Left colon (tissue), 2 donors: ENCODE measurements at regions not wholly inside any gene's neighbourhood (a gene's known extent, or its start where the extent isn't known, plus 50 kb on each side); places are given as distances from the start of the nearest gene placed in this dataset.
"Not testable (repeated sequence)": the region's sequence is repeated elsewhere in the genome, so short reads cannot be mapped to it uniquely, and the experiment has no call there.

Experiments used
- ATAC-seq: fragments of 200-7000 bp; cut with Tn5 transposase; one replicate; pipeline ENCODE4 v1.9.1; 2020; ENCODE audit warnings: mild to moderate bottlenecking, moderate library complexity
- DNase-seq, 2 donors: peaks; one replicate each; pipeline ENCODE4 v3.0.0-alpha.2; 2020
- intact Hi-C, 2 donors: fragments of 100-400 bp; cut with DNase I in 1 of 2; cut with micrococcal nuclease in 1 of 2; formaldehyde crosslinking; loops; one replicate each; pipeline versions ENCODE4 v1.11.2 to v1.14.0; 2022; cut with DNase I, micrococcal nuclease
- donor health status: DM: no; HTN: no; CAD: no.
- donor health status: DM: yes; HTN: yes; CAD: no.

DNA sequence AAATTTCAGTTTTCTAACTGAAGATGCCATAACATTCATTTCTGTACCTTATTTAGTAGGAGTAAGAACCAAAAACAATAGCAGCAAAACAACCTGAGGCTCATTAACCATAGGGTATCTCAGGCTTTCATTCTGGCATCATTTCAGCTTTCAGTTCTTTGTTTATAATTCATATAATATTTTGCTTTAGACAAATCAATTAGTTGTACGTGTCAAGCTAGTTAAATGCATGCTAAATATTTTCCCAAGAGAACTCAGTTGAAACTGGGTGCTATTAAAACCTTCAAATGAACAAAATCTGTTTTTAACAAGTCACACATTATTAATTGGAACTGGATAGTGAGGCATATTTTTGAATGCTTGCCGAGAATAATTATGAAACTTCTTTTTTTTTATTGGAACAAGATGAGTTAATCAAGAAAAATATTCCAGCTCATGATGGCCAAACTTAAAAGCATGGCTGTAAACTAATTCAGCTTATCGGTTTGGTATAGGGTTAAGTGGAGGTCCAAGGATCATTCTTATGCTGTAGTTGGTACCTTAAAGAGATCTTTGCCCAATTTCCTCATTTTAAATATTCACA is 442.7 kb downstream of the BTG1 start:
- no peak for ATAC-seq
- intact Hi-C loops: no loop called here

DNA sequence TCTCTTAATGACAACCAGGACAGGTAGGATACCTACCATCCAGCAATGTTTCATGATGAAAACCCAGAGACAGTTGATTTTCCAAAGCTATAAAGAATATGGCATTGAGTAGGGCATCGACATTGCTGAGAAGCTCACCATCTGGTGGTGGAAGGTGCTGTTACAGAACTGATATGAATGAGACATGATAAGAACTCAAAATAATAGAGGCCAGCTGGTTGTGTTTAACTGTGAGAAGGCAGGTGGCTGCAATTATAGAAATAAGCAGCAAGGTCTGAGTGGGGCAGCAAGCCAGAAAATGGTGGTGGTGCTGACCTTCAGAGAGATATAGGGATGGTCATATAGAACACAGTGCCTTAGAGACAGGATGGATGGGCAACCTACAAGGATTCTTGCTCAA is 449.7 kb downstream of the BTG1 start:
- no peak for ATAC-seq
- intact Hi-C loops: no loop called here
- no peak for DNase-seq

More for the DNA sequence above, 442.7 kb downstream of the BTG1 start:
- DNase-seq: no peak

DNA sequence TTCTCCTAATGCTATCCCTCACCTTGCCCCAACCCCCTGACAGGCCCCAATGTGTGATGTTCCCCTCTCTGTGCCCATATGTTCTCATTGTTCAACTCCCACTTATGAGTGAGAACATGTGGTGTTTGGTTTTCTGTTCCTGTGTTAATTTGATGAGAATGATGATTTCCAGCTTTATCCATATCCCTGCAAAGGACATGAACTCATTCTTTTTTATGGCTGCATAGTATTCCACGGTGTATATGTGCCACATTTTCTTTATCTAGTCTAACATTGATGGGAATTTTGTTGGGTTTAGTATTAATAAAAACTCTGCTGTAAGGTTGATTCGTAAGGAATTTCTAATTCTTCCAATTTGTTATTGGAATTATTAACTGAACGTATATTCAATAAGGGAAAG is 450.2 kb downstream of the BTG1 start:
- intact Hi-C loops, ATAC-seq, DNase-seq: not testable (repeated sequence)

DNA sequence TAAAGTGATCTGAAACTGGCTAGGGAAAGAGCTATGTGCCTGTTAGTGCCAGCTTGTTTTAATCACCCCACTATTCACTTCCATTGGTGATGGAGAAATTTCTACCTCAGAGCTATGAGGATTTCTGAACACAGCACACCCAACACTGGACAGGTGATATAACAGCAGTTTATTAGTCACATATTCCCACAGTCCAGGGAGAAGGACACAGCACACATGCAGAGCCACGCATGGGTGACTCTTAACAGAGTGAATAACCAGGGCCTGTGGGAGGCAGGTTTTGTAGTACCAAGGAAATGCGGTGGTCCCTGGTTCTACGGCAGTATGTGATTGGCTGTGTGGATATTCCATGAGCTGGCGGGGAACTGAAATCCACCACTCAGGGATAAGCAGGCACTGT is 455.1 kb downstream of the BTG1 start:
- intact Hi-C loops: no loop called here
- ATAC-seq (no peak), DNase-seq (no peak)

DNA sequence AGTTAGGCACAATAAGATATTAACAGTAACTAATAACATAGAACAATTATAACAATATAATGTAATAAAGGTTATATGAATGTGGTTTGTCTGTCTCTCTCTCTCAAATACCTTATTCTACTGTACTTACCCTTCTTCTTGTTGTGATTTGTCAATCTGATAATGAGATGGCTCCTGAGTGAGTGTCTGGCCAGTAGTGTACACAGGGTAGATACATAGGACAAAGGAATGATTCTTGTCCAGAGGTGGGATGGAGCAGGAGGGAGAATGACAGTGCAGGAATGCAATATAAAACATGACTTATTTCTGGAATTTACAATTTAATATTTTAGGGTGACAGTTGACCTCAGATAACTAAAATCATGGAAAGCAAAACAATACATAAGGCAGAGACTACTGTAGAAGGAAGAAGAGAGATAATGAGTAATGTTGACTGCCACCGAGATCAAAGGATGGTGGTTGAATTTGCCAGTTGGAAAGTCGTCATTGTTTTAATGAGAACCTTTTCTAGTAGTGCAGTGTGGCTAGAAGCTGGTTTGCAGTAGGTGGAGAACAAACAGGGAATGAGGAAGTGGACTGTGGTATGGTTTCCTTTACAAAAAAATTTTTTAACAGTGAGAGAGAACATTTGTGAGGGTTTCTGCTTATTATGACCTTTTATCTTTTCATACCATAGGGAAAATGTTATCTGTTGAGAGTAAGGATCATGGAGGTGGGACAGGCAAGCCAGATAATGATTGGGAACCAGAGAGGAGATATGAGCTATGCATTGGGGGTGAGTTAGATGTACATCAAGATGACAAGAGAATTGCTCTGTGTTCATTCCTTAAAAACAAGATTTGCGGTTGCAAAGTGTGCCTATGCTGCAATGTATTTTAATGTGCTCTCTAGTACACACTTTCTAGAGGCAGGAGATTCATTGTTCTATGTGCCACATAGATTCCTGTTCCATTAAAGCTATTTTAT is 458.3 kb downstream of the BTG1 start:
- no peak for DNase-seq
- intact Hi-C loops: no loop called here

DNA sequence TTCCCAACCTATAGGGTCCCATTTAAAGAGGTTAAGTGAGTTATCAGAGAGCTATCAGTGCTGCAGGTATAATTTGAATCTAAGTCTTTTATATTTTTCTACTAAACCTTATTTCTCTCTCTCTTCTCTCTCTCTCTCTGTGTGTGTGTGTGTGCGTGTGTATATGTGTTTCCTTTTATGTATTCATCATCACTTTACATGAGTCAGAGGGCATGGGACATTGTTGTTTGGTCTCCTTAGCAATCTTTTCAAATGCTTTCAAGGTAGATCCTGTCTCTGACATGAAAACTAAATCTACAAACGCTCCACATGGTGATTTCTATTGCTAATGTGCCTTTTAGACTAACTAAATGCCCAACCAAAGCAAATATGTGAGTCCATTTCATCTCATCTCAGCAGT is 459.7 kb downstream of the BTG1 start:
- ATAC-seq (no peak), DNase-seq (no peak)
- intact Hi-C loops: no loop called here

More for the DNA sequence above, 458.3 kb downstream of the BTG1 start:
- ATAC-seq: no peak

DNA sequence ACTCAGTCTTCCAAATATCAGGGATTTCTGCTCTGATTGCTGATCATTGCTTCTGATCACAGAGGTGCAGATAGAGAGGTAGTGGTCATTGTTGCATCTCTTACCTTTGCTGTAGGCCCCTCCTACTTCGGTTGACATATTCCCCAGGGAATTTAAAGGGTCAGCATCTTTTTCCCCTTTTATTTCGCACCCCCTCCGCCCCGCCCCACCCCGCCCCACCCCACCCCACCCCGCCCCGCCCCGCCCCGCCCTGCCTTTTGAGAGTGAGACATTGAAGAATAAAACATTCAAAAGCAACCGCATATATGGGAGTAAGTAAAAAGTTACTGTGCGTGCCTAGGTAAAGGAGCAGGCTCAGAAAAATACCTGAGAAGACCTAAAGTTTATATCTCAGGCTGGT is 463.9 kb downstream of the BTG1 start:
- no peak for DNase-seq
- intact Hi-C loops: no loop called here
- ATAC-seq: no peak

DNA sequence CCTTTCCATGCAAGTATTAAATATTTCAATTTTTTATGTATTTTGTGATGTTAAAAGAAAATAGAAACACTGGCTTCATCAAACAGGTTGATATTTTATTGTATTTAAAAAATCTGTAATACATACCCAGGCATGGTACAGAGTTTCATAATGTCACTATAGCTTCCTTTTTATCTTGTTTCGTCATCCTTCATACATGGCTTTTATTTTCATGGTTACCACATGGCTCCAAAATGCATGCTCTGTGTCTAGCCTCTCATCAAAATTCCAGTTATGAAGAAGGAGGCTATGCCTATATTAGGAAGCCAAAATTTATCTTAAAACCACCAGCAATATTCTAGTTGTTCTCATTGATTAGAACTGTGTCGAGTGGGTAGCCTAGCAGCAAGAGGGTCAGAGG is 464.8 kb downstream of the BTG1 start:
- DNase-seq (no peak), ATAC-seq (no peak)
- intact Hi-C loops: no loop called here

DNA sequence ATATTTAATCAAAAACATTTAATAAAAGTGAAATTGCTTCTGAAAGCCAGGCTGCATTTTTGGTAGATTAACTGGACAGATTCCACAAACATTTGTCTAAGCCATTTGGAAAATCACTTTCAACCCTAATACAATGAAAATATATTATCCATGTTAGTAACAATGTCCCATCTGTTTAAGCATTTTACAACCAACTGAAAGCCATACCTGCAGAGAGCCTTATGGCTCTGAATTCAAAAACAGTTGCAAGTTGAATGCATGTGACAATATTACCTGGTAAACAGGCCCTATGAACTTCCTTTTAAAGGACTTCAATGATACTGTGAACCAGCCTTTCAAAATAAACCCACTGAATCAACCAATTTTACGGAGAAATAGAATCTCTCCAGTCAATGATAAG is 468.1 kb downstream of the BTG1 start:
- intact Hi-C loops: no loop called here
- DNase-seq: no peak

DNA sequence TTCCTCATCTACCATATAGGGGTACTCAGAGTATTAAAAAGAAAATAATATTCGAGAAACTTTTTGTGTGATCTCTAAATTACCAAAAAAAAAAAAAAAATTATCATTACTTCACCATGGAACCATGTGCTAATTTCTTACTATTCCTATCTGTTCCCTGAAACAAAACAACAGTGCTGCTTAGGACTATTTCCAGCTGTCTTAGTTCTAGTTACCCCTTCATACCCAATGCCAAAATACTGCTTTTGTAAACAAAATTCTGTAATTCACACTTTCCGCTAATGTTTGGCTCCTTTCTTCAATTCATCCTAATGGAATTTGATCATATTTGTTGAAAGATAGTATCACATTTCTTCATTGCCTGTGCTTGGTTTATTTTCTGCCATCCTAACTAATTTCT is 470.2 kb downstream of the BTG1 start:
- DNase-seq: no peak
- no peak for ATAC-seq
- intact Hi-C loops: no loop called here

More for the DNA sequence above, 468.1 kb downstream of the BTG1 start:
- ATAC-seq: no peak

DNA sequence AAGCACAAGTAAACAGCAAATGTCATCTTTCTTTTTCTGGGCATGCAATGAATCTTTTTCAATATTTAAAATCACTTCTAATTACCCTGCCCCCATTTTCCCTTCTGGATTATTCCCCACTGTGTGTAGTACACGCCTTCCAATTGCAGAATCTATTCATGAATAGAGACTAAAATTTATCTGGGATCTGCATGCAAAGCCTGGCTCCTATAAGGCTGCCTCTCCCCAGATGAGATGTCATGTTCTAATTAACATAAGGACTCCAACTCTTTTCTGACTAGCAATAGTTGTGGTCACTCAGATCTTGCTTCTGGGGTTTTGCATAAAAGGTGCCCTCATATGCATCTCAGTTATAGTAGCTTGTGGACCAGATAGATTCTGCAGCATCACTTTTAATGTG is 473.5 kb downstream of the BTG1 start:
- intact Hi-C loops: no loop called here
- ATAC-seq (no peak), DNase-seq (no peak)

DNA sequence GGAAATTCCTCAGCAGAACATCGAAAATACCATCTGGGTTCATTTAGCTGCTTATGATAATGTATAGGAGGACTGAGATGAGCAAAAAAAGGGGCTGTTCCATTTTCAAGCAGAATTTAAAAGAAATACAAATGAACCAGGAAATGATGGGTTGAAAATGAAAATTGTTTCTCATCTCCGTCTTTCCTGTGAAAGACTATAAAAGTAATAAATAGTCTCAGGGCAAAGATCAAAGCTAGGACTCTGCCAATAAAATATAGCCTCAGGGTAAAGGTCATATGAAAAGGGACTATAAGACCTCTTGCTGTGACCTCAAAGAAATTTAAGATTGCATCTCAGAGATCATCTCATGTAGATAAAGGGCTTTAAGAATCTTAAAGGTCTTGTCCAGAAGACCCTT is 478.0 kb downstream of the BTG1 start:
- ATAC-seq (peak; percentile 97), DNase-seq (no peak)
- intact Hi-C loops: no loop called here

DNA sequence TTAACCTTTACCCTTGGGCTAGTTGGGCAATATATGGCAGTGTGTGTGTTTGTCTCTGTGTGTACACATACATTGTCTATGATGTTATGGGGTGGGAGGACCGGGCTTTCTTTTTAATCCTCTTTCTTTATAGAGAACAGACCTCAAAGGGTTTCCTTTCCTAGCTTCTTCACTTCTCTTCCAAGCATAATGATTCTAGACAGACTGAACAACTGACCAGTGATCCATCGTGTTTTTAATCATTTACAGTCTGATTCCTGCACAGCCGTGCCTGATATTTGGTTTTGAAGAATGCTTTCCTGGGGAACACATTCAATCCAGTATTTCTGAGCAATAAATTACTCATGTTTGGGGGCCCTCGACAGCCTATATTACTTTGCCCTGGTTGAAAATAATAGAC is 481.1 kb upstream of the DCN start:
- DNase-seq: no peak
- intact Hi-C loops: no loop called here
- ATAC-seq: peak; percentile 23

DNA sequence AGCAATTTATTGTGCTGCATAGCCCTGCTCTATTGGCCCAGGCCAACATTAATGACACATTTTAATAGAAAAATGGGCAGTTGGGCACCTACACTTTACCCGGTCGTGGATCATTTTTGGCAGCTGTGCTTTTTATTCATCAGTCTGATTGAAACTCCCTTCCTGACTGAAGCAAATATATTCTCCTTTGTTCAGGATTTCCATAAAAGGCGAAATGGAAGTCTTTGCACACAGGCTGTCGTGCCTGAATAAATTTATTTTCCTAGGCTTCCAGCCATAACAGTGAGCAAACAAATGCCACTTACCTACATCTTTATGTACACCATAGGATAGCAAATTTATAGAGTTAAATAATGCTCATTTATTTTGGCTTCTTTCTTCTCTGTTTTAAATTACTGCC is 480.7 kb upstream of the DCN start:
- ATAC-seq (peak; percentile 35), DNase-seq (no peak)
- intact Hi-C loops: no loop called here

DNA sequence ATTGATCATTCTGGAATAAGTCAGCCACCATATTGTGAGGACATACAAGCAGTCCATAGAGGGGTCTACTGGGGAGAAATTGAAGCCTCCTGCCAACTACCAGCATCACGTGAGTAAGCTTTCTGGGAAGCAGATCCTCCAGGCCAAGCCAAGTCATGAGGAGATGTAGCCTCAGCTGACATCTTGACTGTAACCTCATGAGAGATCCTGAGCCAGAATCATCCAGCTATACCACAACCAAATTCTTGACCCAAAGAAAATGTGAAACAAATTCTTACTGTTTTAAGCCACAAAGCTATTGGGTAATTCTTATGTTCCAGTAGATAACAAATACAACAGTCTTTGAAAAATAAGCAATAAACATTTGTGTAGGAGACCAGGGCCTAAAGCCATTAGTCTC is 479.4 kb upstream of the DCN start:
- ATAC-seq (no peak), DNase-seq (no peak)
- intact Hi-C loops: no loop called here

DNA sequence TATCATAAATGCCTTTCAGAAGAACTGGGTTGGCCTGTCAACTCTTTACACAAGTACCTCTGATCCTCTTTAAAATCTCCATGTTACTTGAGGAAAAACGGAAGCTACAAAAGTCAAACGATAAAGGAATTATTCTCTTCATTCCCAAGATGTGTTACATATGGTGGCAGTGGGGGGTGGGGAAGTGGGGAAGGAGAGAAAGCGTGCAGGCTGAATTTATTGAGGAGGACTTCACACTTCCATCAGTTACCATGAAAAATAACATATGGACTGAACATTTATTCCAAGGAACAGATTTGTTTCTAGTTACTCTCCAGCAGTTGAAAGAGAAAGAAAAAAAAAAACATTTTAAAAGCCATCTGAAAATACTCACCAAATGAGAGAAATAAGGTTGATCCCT is 474.4 kb upstream of the DCN start:
- DNase-seq (no peak), ATAC-seq (no peak)
- intact Hi-C loops: no loop called here

DNA sequence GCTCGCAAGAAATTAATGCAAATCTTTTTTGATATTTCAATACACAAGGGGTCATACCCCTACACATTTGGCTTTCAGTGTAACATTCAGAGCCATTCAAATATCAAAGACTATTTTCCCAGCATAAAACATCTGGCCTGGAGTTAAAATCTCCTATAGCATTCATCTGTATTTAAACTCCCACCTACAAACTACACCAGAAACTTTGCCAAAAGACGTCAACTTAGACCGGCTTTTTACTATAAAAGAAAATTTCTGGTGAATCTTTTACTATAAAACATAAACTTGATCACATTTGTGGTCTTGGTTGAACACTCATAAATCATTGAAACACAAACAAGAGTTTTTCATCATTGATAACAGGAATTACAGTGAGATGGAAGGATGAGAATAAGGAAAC is 473.3 kb upstream of the DCN start:
- intact Hi-C loops: no loop called here
- ATAC-seq (no peak), DNase-seq (no peak)

DNA sequence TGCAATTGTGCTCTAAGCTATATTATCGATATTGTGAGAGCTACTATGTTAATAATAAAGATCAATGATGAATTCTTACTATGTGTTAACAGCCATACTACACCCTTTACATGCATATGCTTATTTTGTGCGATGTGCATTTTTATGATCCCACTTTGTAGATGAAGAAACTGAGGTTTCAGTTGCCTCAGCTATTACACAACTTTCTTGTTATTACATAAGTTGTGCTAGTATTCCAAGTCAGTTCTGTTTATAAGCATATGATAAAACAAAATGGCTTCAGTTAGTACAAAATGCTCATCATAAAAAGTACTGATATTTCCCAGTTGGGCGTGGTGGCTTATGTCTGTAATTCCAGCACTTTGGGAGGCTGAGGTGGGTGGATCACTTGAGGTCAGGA is 471.5 kb upstream of the DCN start:
- intact Hi-C loops: no loop called here
- DNase-seq (no peak), ATAC-seq (no peak)

DNA sequence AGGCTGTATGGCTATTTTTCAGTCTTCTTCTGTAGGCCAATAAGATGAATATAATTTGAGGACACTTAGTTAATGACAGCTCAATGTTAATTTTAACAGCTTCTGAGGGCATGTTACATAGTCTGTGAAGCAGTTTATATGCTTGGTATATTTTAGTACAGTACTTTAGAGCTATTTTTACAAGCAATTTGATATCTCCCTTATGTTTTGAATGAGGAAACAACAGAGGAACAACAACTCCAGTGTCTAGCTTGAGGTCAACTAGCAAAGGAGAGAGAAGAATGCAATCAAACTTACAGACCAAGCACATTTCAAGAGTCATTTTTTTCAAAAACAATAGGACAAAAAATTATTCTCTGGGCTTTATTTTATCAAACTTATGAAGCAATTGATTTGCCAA is 469.1 kb upstream of the DCN start:
- intact Hi-C loops: no loop called here
- ATAC-seq: no peak

DNA sequence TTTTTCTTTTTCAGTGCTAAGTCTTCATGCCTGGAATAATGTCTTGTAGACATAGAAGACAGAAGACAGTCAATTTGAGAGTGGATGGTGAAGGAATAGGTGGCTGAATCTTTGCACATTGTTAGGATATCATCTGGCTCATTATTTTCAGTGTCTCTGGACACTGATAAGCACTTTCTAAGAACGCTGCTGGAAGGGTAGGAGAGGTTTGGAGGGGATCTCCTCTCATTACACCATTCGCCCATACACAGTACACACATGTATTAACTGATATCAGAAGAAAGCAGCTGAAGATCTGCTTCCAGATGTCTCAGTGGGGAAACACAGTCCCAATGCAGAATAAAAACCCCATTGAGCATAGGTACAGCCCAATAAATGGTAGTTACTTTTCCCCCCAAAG is 461.1 kb upstream of the DCN start:
- no peak for DNase-seq
- ATAC-seq: no peak
- intact Hi-C loops: no loop called here

More for the DNA sequence above, 469.1 kb upstream of the DCN start:
- no peak for DNase-seq

DNA sequence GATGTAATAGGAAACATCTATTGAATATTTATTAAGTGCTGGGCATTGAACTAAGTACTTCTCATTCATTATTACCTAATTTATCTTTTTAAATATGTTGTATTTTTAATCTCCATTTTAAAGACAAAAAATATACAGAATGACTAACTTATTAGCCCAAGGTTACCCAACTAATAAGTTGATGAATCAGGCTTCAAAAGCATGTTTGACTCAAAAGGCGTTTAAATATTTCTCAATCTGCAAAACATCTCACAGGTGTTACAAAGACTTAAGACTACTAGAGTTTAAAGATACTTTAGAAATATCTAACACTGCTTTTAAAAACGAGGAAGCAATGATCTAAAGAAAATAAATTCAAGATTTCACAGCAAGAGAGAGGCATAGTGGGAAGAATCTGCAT is 457.4 kb upstream of the DCN start:
- intact Hi-C loops: no loop called here
- DNase-seq (no peak), ATAC-seq (no peak)
